CD4-positive, alpha-beta T cell treated with Interleukin-17A for 1 hour (primary cell): ENCODE measurements at regions not wholly inside any gene's neighbourhood (a gene's known extent, or its start where the extent isn't known, plus 50 kb on each side); places are given as distances from the start of the nearest gene placed in this dataset.

Experiments used
- DNase-seq: peaks from one replicate; pipeline ENCODE4 v3.0.0-alpha.2; 2020

DNA sequence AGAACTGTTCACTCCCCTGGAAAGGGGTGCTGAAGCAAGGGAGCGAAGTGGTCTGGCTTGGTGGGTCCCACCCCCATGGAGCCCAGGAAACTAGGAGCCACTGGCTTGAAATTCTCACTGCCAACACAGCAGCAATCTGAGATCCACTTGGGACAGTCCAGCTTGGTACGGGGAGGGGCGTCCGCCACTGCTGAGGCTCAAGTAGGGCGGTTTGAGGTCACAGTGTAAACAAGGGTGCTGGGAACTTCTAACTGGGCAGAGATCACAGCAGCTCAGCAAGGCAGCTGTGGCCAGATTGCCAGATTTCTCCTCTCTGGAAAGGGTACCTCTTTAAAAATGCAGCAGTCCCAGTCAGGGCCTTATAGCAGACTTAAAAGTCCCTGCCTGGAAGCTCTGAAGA lies 53.9 kb upstream of the GALNTL6 start:
- no peak for DNase-seq

DNA sequence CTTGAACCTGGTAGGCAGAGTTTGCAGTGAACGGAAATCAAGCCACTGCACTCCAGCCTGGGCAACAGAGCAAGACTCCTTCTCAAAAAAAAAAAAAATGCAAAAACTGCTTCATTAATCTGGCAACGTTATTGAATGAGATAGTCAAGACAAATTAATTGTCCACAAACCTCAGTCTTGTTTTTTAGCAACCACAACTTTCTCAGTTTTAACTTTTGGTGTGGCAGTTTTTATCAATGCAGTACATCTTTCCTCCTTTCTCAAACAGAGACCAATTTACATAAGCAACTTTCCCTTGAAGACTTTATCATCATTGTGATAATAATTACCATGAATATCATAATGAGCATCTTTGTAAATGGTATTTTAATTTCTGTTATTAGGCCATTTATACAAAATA lies 61.7 kb upstream of the GALNTL6 start:
- no peak for DNase-seq

DNA sequence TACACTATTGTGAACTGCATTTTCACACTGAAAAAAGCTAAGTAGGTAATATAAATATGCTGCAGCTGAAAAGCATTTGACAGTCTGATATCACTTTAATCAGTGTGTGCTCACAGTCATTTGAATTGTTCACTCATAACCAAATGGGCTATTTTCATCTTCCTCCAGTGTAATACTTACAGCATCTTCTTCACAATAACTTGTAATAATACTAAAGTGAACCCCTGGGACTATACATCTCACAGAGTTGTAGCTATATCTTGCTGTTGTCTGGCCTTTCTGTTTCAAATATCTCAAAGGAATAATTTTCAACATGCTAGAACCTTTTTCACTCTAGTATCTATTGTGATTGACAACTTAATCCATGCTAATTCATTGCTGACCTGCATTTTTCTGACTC lies 66.8 kb upstream of the GALNTL6 start:
- DNase-seq, result no peak

DNA sequence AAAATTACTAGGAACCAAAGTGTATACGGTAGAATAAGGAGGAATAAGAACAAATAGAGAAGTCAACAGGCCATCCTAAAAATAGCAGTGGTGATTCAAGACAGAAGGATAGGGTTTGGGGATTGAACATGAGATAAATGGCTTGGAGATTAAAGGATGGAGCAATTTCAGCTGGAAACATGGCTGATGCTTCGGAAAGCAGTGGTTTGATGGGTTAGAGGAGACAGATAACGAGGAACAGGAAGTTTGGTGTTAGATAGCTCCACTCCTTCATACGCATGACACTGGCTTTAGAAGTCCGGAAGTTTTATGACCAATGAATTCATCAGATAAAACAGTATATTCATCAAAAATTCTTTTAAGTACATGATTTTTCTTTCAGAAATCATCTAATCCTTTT lies 70.8 kb upstream of the GALNTL6 start:
- no peak for DNase-seq

DNA sequence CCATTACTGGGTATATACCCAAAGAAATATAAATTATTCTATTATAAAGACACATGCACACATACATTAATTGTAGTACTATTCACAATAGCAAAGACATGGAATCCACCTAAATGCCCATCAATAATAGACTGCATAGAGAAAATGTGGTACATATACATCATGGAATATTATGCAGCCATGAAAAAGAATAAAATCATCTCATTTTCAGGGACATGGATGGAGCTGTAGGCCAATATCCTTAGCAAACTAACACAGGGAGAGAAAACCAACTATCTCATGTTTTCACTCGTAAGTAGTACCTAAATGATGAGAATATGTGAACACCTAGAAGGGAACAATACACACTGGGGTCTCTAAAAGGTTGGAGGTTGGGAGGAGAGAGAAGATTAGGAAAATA lies 86.0 kb upstream of the GALNTL6 start:
- no peak for DNase-seq

DNA sequence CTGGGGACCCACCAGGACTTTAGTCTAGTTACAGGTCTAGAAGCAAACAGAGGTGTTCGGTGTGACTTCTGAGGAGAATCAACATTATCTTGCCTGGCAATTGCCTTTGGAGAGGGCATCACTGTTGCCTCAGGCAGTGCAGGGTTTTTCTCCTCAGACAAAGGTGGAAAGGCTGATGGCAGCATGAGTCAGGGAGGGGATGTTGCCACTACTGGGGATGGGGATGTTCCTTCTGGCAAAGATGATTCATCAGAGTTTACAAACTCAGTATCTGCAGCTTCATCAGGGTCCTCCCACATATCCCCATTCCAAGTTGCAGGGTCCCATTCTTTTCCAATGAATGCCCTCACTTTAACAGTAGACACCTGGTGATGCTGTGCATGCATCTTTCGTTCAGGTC lies 91.3 kb upstream of the GALNTL6 start:
- no peak for DNase-seq

DNA sequence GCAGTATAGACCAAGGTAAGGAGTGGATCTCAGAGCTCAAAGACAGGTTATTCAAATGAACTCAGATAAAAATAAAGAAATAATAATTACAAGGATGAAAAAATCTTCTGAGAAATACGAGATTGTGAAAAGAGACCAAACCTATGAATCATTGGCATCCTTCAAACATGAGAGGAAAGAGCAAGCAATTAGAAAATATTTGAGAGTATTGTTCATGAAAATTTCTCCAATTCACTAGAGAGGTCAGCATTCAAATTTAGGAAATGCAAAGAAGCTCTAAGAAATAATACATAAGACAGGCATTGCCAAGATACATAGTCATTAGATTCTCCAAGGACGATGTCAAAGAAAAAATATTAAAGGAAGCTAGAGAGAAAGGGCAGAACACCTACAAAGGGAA lies 93.5 kb upstream of the GALNTL6 start:
- DNase-seq, result no peak

DNA sequence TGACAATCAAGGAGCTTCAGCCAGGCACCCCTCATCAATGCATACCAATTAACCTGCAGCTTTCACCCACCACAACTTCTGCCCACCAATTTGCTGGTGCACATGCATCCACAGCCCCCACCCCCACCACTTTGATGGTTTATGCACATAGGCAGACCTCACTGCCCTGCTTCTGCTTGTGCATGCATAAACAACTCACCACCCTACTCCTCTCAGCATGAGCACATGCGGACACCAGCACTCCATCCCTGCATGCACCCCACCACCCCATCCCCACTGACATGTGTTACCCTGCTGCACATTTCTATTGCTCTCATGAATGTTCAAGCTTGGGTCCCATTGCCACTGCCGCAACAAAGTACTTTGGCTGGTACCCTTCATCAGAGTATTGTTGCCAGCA lies 94.5 kb upstream of the GALNTL6 start:
- no peak for DNase-seq

DNA sequence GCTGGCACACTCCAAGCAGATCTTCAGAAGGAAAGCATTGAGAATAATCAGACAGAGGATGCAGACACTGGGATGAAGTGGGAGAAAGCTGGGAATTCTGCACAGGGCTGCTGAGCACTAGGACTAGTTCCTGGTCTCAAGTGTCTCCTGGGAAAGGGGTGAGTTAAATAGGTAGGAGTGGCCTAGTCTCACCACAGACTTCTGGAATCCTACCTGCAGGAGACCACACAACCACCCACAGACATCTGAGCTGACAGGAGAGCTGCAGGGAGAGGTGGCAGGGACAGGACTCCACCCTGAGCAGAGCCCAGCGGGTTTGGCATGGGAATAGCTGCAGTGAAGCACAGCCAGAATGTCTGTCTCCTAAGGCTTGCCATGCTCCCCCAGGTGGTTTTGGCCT lies 95.1 kb upstream of the GALNTL6 start:
- DNase-seq, result no peak

DNA sequence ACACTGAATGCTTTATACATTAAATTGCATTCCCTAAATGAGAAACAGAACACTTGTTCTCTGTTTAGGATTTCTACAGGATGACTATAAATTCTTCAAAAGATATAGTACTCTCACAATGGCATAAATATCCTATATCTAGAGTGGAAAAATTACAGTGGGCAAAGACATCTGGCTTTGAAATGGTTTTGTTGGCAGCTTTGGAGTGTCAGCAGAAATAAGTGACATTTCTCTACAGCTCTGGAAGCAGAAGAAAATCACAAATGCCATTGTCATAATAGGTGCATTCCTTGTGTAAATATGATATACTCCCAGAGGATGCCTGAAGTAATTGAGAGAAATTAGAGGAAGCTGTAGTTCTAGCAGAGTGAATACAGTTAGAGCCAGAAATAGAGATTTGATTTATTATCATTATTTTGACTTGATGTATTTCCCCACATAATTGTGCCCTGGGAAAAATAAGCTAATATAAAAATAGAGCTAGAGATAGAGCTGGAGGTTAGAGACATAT lies 95.9 kb upstream of the GALNTL6 start:
- DNase-seq, result no peak

DNA sequence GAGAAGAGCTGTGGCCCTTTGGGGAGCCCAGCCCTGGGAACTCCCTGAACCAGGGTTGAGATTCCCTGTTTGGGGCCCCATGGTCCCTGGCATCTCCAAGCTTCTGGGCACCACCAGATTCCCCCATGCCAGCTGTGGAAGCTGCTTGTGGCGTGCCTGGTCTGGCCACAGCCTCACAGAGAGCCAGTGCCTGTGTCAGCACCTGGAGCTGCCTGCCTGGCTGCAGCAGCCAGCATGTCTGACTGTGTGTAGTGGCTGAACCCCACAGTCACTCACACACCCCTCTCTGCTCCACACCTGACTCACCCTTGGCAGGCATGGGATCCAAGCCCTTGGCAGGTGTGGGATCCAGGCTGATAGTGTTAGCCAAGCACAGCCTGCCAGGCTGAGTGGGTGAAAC lies 97.2 kb upstream of the GALNTL6 start:
- no peak for DNase-seq

DNA sequence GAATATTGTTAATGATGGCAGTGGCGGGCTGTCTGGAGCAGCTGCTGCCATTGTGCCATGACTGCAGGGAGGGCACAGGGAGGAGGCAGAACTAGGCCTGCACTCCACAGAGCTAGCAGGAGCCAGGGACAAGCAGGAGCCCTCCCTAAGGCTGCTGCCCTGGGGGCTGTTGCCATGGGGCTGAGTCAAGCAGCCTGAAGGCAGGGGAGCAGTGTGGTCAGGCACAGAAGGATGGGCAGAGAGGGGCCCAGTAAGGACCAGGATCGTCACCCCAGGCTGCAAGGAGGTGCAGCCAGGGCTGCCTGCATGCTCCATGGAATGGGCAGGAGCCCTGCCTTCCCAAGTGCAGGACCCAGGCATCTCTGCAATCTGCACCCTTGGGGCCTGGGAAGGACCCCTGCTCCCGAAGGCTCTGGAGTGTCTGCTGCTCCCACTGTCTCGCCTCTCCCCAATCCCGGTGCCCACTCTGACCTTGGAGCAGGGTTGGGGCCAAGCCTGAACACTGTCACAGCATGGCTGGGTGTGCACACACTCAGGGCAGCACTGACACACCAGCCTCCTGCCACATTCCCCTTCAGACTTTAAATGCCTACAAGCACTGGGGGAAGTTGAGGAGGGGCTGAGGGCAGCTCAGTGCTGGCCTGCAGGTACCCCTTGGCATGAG lies 98.3 kb upstream of the GALNTL6 start:
- no peak for DNase-seq

DNA sequence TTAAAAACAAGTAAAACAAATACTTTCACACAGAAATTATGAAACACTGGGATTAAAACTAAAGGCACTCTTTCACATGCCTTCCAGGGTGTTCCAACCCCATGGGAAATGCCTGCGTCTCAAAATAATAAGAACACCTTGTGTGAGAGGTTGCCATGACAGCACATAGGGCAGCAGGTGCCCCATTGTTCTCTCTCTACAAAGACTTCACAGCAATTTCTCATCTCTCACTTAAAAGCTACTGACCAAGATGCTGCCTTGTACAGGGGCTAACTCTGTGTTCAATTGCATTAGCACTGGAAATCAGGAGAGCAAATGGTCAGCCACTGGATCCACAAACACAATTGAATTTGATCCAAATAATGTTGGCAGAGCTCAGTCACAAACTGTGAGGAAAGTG lies 102.5 kb upstream of the GALNTL6 start:
- no peak for DNase-seq

DNA sequence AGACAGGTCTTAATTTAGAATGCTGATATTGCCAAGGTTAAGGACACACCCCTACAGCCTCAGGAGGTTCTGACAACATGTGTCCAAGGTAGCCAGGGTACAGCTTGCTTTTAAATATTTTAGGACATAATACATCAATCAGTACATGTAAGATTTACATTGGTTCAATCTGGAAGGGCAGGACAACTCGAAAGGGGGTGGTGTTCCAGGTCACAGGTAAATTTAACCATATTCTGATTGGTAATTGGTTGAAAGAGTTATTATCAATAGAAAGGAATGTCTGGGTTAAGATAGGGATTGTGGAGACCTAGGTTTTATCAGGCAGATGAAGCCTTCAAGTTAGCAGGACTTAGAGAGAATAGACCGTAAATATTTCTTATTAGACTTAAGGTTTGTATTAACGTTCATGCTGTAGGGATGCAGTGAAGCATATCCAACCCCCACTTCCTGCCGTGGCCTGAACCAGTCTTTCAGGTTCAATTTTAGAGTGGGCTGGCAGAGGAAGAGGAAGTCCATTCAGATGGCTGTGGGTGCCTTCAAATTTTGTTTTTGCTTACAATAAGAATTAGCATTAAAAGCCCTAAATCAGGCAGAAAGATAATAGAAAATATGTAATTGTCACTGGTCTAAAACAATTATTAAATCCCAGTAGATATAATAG lies 136.5 kb upstream of the GALNTL6 start:
- DNase-seq, result no peak

DNA sequence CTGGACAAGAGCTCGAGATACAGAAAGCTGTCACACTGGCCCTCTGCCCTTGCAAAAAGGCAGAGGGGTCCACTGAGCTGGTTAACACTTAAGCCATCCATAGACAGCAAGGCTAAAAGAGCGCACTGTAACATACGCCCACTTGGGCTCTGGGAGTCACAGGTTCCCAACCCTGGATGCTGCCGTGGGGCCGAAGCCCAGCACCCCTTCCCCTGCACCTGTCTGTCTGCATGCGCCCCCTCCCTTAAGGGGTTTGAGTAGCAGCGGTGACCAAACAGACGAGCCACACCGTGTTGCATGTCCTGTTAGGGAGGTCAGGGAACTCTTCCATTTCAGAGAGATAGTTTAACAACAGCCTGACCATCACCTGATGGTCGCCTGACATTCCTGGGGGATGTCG lies 138.4 kb upstream of the GALNTL6 start:
- no peak for DNase-seq

DNA sequence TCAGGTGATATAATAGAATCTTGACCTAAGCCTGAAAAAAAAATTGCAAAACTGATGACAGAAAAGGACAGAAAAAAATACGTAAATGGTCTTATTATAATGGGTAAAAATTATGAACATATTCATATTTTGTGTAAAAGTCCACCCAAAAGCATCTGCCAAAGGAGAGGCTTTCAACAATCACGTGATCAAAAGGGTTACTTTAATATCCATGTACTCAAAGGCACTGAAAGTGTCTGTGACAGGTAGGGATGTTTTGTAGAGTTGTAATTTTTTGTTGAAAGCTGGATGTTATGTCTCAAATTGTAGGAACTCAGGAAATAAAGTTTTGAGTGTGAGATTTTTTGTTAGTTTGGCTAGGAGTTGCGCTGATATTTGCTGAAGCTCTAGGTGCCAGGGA lies 144.8 kb upstream of the GALNTL6 start:
- no peak for DNase-seq

DNA sequence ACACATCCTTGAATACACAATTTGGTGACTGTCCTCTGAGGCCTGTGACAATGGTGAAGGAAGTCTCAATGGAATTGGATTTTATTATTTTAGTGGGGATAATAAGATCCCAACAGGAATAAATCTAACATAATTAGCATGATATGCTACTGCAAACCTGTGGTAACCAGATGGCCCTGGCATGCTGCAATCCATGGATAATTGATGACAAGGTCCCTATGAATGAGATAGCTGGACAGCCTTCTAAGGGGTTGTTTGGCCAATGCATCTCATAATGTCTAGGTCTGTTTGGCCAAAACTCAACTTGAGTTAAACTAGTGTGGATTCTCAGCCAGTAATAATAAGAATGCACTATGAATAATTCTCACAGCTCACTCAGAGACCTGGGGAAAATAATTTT lies 145.3 kb upstream of the GALNTL6 start:
- no peak for DNase-seq

DNA sequence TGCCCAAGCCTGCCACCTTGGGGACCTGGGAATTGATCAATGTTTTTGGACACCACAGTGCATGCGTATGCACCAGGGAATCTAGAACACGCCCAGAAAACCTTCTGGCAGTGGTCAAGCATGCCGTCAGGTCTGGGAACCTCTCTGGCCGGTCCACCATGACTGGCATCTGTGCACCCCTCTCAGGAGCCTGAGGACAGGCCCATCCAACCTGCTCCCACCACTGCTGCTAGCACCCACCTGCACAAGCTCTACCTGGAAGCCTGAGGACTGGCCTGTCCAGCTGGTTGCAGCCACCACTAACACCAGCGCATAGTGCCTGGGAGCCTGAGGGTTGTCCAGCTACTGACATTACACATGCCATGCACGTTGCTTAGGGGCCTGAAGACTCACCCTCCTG lies 162.1 kb upstream of the GALNTL6 start:
- DNase-seq, result no peak

DNA sequence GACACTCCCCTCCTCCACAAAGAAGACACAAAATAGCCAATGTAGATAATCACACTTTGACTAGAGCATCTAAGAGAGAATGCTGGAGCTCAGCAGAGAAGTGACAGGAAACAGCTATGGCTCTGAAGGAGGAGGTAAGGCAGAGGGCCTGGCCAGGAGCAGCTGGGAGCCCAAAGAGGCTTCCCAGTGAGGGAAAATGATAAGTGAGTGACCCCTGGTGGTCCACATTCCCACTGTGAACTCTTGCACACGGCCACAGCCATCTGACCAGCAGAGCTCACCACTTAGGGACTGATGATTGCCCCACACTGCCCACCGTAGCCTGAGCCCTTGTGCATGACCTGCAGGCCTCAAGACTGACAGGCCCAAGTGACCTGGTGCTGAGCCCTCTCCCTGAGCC lies 162.7 kb upstream of the GALNTL6 start:
- DNase-seq, result no peak

DNA sequence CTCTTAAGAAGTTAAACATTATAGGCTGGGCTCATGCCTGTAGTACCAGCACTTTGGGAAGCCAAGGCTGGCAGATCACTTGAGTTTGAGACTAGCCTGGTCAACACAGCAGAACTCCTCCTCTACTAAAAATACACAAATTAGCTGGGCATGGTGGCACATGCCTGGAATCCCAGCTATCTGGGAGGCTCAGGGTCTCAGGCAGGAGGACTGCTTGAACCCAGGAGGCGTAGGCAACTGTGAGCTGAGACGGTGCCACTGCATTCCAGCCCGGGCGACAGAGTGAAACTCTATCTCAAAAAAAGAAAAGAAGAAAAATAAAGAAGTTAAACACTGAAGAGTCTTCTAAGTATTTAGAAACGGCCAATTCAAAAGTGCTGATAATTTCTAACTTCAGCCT lies 164.3 kb upstream of the GALNTL6 start:
- DNase-seq, result no peak

DNA sequence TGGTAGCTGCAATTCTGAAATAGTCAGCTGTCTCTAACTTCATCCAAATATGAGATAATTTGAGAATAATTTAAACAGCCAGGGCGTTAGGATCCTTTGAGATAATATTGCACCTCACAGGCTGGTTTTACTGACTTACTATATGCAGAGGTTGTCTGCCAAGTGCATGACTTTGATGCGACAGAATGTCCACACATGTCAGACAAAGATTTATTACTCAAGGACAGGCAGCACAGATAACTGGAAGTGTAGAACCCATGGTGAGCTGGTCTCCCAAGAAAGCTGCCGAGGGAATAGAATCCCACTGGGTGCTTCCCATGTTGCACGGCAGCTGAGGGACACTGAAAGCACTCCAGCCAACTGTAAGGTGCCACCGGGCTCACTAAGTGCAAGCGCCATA lies 166.2 kb upstream of the GALNTL6 start:
- no peak for DNase-seq

DNA sequence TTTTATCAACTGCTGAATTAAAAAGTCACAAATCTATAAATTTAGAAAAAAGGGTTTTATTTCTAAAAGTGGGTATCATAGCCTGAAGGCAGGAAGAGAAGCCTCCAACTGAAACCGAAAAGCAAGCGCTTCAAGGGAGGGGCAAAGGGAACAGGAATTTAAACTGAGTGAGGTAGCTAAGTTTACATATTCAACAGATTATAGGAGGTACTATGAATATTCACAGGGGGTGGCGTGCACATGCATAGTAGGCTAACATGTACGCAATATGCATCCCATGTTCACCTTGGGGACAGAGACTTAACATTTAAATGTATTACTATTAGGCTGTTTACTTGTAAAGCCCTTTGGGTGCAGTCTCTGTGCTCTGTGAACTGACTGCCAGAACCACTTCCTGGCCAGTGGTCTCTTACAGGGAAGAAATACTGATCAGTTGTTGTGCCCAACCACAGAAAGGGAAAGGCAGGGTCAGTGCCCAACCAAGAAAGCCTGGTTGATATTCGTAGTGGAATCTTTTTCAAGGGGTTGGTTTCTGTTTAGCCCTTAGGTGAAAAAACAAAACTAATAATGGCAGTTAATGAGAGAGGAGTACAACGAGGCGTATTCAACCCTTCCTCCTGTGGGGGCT lies 168.7 kb upstream of the GALNTL6 start:
- DNase-seq, result no peak

DNA sequence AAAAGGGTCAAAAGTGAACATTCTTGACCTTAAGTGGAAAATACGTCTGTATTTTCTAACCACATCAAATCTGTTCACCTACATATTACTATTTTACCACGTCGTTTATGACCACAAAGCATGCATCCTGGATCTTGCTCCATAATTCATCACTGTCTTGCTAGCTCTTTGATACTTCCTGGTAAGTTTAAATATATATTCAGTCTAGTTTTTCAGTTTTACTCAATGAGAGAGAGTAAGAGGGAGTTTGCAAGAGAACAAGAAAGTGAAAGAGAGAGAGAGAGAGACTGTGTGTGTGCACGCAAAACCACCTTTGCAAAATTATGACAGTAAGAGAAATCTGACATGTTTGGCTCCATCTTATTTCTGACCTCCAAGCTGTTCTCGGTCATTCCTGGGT lies 173.7 kb upstream of the GALNTL6 start:
- no peak for DNase-seq

DNA sequence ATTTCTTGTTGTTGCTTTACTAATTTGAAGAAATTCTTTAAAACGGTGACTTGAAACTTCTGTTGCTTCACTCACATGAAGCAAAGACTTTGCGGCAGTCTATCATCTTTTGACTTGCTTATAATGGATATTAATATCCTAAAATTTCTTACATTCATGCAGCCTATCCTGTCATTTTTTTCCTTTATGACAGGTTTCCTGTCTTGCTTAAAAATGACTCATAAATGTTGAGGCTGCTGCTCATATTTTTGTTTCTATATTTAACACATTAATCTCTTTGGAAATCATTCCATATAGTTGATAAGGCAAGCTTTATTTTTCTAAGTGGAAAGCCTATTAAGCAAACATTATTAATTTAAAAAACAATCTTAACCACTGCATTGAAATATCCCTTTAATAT lies 176.6 kb upstream of the GALNTL6 start:
- no peak for DNase-seq

DNA sequence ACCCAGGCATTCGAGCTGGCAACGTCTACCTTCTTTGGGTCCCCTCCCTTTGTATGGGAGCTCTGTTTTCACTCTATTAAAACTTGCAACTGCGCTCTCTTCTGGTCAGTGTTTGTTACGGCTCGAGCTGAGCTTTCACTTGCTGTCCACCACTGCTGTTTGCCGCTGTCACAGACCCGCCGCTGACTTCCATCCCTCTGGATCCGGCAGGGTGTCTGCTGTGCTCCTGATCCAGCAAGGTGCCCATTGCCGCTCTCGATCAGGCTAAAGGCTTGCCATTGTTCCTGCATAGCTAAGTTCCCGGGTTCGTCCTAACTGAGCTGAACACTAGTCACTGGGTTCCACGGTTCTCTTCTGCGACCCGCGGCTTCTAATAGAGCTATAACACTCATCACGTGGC lies 183.5 kb upstream of the GALNTL6 start:
- DNase-seq, result no peak
